ENCODE measurements at regions not wholly inside any gene's neighbourhood (a gene's known extent, or its start where the extent isn't known, plus 50 kb on each side); places are given as distances from the start of the nearest gene placed in this dataset.

DNA sequence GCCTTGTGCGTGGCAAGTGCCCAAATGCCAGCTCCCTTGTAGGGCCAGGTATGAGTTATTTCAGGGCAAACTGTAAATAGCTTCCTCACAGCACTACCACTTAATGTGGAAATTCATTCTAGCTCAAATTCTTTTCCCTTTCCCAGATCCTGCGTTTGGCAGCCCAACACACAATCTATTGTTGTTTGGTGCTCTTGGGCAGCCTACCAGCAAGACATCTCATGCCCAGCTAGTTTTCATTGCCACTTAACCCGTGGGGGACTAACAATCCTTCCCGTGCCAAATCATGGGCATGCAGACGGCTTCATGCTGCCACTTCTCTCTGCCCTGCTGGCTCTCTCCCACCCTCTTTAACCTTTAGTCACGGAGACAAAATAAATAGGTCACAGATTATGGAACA is 454.2 kb downstream of the GRIA2 start:
- peak; percentile 98 for TF ChIP-seq EP300 (IDR thresholded peaks at IDR 0.05; ENCODE audit: borderline replicate concordance)
- TF ChIP-seq CREB1 (IDR thresholded peaks at IDR 0.05; ENCODE audit: low read depth): no peak
- peak; percentile 91 for TF ChIP-seq TEAD4 (IDR thresholded peaks at IDR 0.05)
- peak; percentile 39; the same call in 1 of the 2 replicates for TF ChIP-seq YY1 (IDR thresholded peaks at IDR 0.05; ENCODE audit: low read depth)
- peak; percentile 94 for TF ChIP-seq TCF12 (IDR thresholded peaks at IDR 0.05; ENCODE audit: low read depth)
- TF ChIP-seq, protein P1, sequence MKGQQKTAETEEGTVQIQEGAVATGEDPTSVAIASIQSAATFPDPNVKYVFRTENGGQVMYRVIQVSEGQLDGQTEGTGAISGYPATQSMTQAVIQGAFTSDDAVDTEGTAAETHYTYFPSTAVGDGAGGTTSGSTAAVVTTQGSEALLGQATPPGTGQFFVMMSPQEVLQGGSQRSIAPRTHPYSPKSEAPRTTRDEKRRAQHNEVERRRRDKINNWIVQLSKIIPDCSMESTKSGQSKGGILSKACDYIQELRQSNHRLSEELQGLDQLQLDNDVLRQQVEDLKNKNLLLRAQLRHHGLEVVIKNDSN (IDR thresholded peaks at IDR 0.05): no peak
- TF ChIP-seq, protein P2, sequence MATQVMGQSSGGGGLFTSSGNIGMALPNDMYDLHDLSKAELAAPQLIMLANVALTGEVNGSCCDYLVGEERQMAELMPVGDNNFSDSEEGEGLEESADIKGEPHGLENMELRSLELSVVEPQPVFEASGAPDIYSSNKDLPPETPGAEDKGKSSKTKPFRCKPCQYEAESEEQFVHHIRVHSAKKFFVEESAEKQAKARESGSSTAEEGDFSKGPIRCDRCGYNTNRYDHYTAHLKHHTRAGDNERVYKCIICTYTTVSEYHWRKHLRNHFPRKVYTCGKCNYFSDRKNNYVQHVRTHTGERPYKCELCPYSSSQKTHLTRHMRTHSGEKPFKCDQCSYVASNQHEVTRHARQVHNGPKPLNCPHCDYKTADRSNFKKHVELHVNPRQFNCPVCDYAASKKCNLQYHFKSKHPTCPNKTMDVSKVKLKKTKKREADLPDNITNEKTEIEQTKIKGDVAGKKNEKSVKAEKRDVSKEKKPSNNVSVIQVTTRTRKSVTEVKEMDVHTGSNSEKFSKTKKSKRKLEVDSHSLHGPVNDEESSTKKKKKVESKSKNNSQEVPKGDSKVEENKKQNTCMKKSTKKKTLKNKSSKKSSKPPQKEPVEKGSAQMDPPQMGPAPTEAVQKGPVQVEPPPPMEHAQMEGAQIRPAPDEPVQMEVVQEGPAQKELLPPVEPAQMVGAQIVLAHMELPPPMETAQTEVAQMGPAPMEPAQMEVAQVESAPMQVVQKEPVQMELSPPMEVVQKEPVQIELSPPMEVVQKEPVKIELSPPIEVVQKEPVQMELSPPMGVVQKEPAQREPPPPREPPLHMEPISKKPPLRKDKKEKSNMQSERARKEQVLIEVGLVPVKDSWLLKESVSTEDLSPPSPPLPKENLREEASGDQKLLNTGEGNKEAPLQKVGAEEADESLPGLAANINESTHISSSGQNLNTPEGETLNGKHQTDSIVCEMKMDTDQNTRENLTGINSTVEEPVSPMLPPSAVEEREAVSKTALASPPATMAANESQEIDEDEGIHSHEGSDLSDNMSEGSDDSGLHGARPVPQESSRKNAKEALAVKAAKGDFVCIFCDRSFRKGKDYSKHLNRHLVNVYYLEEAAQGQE (IDR thresholded peaks at IDR 0.05; ENCODE audit: low read depth): no peak
- peak; percentile 93 for TF ChIP-seq FOXM1 (IDR thresholded peaks at IDR 0.05; ENCODE audit: borderline replicate concordance, low read depth)
- peak; percentile 97 for TF ChIP-seq NFIC (IDR thresholded peaks at IDR 0.05)
- TF ChIP-seq, protein P3, sequence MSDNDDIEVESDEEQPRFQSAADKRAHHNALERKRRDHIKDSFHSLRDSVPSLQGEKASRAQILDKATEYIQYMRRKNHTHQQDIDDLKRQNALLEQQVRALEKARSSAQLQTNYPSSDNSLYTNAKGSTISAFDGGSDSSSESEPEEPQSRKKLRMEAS (IDR thresholded peaks at IDR 0.05): peak; percentile 53
- peak; percentile 40; the same call in 1 of the 2 replicates for TF ChIP-seq CEBPB (IDR thresholded peaks at IDR 0.05)
- no peak for TF ChIP-seq EGR1 (IDR thresholded peaks at IDR 0.05)

Data from Ishikawa (cell line).